ENCODE measurements at regions not wholly inside any gene's neighbourhood (a gene's known extent, or its start where the extent isn't known, plus 50 kb on each side); places are given as distances from the start of the nearest gene placed in this dataset.

DNA sequence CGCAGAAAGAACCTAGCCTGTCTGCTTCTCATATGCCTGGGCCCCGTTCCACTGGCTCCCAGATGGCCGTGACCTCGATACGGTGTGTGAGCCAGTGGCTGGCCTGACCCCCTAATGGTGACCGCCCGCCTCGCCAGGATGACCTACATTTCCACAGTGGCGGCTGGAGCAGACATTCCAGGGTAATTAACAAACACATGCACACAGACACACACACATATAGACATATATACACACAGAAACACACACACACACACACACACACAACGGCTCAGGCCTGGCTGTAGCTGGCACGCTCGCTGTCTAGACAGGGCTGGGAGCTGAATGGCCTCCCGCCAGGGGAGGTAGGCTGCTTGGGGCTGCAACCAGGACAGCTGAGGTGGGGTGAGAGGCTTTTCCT, 227.1 kb downstream of the ANKRD60 start:
- intact Hi-C loops (cut with DNase I; ENCODE audit: low total_unique reads), result no loop called here
- TF ChIP-seq POLR2A (IDR thresholded peaks at IDR 0.05), result no peak
- peak in 1 of 3 donors; percentile 30 for TF ChIP-seq POLR2AphosphoS5 (IDR thresholded peaks at IDR 0.05)
- TF ChIP-seq, protein P1, sequence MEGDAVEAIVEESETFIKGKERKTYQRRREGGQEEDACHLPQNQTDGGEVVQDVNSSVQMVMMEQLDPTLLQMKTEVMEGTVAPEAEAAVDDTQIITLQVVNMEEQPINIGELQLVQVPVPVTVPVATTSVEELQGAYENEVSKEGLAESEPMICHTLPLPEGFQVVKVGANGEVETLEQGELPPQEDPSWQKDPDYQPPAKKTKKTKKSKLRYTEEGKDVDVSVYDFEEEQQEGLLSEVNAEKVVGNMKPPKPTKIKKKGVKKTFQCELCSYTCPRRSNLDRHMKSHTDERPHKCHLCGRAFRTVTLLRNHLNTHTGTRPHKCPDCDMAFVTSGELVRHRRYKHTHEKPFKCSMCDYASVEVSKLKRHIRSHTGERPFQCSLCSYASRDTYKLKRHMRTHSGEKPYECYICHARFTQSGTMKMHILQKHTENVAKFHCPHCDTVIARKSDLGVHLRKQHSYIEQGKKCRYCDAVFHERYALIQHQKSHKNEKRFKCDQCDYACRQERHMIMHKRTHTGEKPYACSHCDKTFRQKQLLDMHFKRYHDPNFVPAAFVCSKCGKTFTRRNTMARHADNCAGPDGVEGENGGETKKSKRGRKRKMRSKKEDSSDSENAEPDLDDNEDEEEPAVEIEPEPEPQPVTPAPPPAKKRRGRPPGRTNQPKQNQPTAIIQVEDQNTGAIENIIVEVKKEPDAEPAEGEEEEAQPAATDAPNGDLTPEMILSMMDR (IDR thresholded peaks at IDR 0.05 in 8 of 11, conservative IDR thresholded peaks at IDR 0.05 in 3 of 11), result no peak
- Histone ChIP-seq H3K9me3 (no peaks in the 10 kb centered on the region), H3K36me3 (no peaks in the 10 kb centered on the region), H3K4me1 (peaks cover 0 to 16% (median 12%) of the 10 kb centered on the region in 6 donors), H3K27me3 (replicated peaks in 1 of 7) (peaks cover 0 to 8% (median 0%) of the 10 kb centered on the region in 7 donors), H3K27ac (no peak overlapping the region), H3K4me3 (no peak overlapping the region)
- DNase-seq, result peak; percentile 50
- WGBS, 5 donors, result 50 to 86% (median 72%) methylated on average over 10 to 13 of the region's 13 CpGs

DNA sequence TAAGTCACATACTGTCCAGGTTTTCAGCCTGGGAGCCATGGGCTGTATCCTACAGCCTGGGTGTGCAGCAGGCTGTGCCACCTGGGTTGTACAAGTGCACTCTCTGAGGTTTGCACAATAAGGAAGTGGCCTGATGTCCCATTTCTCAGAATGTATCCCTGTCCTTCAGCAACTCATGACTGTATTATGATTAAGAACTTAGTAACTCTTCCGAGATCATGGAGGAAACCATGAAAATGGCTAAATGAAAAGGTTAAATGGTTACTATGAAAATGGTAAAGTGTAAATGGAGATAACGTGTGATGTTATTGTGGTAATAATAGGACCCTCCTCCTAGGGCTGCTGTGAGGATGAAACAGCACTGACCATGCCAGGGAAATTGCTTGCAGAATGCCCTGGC, 227.6 kb downstream of the ANKRD60 start:
- Histone ChIP-seq H3K9me3 (no peaks in the 10 kb centered on the region), H3K27me3 (replicated peaks in 1 of 7) (peaks cover 0 to 8% (median 0%) of the 10 kb centered on the region in 7 donors), H3K4me3 (no peak overlapping the region), H3K4me1 (peaks cover 0 to 16% (median 12%) of the 10 kb centered on the region in 6 donors), H3K36me3 (no peaks in the 10 kb centered on the region), H3K27ac (no peak overlapping the region)
- no peak for DNase-seq
- intact Hi-C loops (cut with DNase I; ENCODE audit: low total_unique reads), result no loop called here
- 86 to 94% (median 87%) methylated on average over 2 of the region's 2 CpGs for WGBS, 5 donors
- TF ChIP-seq POLR2A (IDR thresholded peaks at IDR 0.05) (no peak), POLR2AphosphoS5 (IDR thresholded peaks at IDR 0.05) (no peak)
- TF ChIP-seq, protein P1 (IDR thresholded peaks at IDR 0.05 in 8 of 11, conservative IDR thresholded peaks at IDR 0.05 in 3 of 11), result no peak

DNA sequence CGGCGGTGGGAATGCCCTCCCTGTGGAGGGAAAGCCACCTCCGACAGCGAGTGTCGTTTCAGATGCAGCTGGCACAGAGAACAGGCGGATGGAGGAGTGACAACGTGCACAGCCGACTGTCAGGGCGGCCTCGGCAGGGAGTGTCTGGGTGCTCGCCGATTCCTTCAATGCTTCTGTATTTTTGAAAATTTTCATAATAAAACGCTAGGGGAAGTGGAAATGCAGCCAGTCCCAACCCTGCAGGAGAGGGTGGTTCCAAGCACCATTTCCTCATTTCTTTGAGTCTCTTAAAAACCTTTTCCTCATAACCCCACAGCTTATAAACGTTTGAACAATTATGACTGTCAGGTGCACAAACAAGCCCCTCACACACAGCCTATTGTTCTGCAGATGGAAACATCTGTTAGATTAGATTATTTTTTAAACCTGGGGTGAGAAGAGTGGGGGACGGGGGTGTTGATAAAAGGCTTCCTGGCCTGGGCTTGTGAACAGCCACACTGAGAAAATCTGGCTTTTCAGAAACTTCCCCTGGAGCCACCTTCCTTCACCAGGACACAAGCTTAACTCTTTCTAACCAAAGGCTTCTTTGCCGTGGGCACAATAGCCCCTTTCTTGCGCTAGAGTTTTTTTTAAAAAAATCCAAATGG, 228.9 kb downstream of the ANKRD60 start:
- intact Hi-C loops (cut with DNase I; ENCODE audit: low total_unique reads), result no loop called here
- TF ChIP-seq, protein P1 (IDR thresholded peaks at IDR 0.05 in 8 of 11, conservative IDR thresholded peaks at IDR 0.05 in 3 of 11), result no peak
- TF ChIP-seq POLR2AphosphoS5 (IDR thresholded peaks at IDR 0.05), result peak in 1 of 3 donors; percentile 28
- Histone ChIP-seq H3K4me3 (peak overlapping the region in 2 of 8 donors; percentile 5 to 35), H3K36me3 (no peaks in the 10 kb centered on the region), H3K9me3 (no peaks in the 10 kb centered on the region), H3K27ac (peak overlapping the region in 2 of 8 donors; percentile 38 to 45), H3K4me1 (peaks cover 0 to 16% (median 12%) of the 10 kb centered on the region in 6 donors), H3K27me3 (replicated peaks in 1 of 7) (peaks cover 0 to 8% (median 0%) of the 10 kb centered on the region in 7 donors)
- DNase-seq, result peak; percentile 71
- 7 to 10% (median 7%) methylated on average over 17 of the region's 17 CpGs for WGBS, 5 donors

DNA sequence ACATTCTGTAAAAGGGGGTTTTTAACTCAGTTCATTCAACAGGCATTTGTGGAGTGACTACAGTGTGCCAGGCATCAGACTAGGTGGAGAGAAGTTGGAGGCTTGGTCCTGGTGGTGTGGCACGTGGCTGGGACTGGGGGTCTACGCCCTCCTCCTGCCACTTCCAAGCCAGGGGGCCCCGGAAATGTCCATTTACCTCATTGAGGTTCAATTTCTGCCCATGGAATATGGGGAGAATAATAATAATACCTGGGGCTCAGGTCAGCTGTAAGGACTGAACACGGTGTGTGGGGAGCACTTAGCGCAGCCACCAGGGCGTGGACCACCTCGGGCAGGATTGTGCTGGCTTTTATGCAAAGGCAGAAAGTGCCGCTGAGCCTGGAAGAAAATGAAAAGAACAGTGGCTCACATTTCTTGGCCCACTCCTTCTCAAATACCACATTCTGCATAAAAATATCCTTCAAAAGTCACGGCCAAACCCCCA, 229.4 kb downstream of the ANKRD60 start:
- intact Hi-C loops (cut with DNase I; ENCODE audit: low total_unique reads), result no loop called here
- no peaks in the 10 kb centered on the region for H3K9me3 ChIP-seq
- peak; percentile 59 for DNase-seq
- peaks cover 0 to 8% (median 0%) of the 10 kb centered on the region in 7 donors for H3K27me3 ChIP-seq (replicated peaks in 1 of 7)
- TF ChIP-seq POLR2AphosphoS5 (IDR thresholded peaks at IDR 0.05) (no peak), POLR2A (IDR thresholded peaks at IDR 0.05) (no peak)
- TF ChIP-seq, protein P1 (IDR thresholded peaks at IDR 0.05 in 8 of 11, conservative IDR thresholded peaks at IDR 0.05 in 3 of 11), result no peak
- no peaks in the 10 kb centered on the region for H3K36me3 ChIP-seq
- H3K4me1 ChIP-seq, result peaks cover 0 to 16% (median 12%) of the 10 kb centered on the region in 6 donors
- peak overlapping the region in 2 of 8 donors; percentile 5 to 35 for H3K4me3 ChIP-seq
- peak overlapping the region in 2 of 8 donors; percentile 38 to 45 for H3K27ac ChIP-seq
- WGBS, 5 donors, result 50 to 56% (median 52%) methylated on average over 9 of the region's 9 CpGs
